Lower lobe of right lung (tissue), 2 donors: ENCODE measurements at regions not wholly inside any gene's neighbourhood (a gene's known extent, or its start where the extent isn't known, plus 50 kb on each side); places are given as distances from the start of the nearest gene placed in this dataset.

Source experiments
- ATAC-seq, 2 donors: fragments of 200-7000 bp; cut with Tn5 transposase; one replicate each; pipeline ENCODE4 v1.9.1; 2020 to 2022; ENCODE audit warnings: mild to moderate bottlenecking in 2 of 2, moderate library complexity in 2 of 2
- DNase-seq: peaks from one replicate; pipeline ENCODE4 v3.0.0-alpha.2; 2020
- H3K27ac ChIP-seq: fragments of 200-600 bp; one replicate; pipeline ENCODE4 v1.8.0; 2022
- H3K27me3 ChIP-seq: fragments of 200-600 bp; one replicate; pipeline ENCODE4 v1.8.0; 2022; ENCODE audit warnings: low read depth
- H3K36me3 ChIP-seq: fragments of 200-600 bp; one replicate; pipeline ENCODE4 v1.8.0; 2022; ENCODE audit warnings: mild to moderate bottlenecking
- H3K4me1 ChIP-seq: fragments of 200-600 bp; one replicate; pipeline ENCODE4 v1.8.0; 2022
- H3K4me3 ChIP-seq: fragments of 200-600 bp; one replicate; pipeline ENCODE4 v1.8.0; 2022; ENCODE audit warnings: mild to moderate bottlenecking
- H3K9me3 ChIP-seq: fragments of 200-600 bp; one replicate; pipeline ENCODE4 v1.8.0; 2022
- CTCF ChIP-seq: fragments of 200-600 bp; IDR thresholded peaks from one replicate; pipeline ENCODE4 v1.8.0; 2022; ENCODE audit warnings: antibody characterized with exemption, mild to moderate bottlenecking
- intact Hi-C: fragments of 100-400 bp; cut with DNase I; formaldehyde crosslinking; loops from one replicate; pipeline ENCODE4 v1.11.0; 2022
- donor health status: DM: no; HTN: yes; CAD: no; lungs with severe emphysema.

- peaks cover 5% of the 10 kb centered on the region for H3K27me3 ChIP-seq
- H3K27ac ChIP-seq: no peak overlapping the region
- intact Hi-C loops: no loop called here
- no peak for TF ChIP-seq CTCF
- DNase-seq: no peak
- no peaks in the 10 kb centered on the region for H3K36me3 ChIP-seq
- ATAC-seq: no peak
- H3K4me1 ChIP-seq: no peaks in the 10 kb centered on the region
- H3K4me3 ChIP-seq: no peak overlapping the region
- H3K9me3 ChIP-seq: no peaks in the 10 kb centered on the region
These were observed 275.4 kb upstream of the SIX2 start for GRCh38 chr2:45284621-45284995.

- Histone ChIP-seq H3K9me3 (no peaks in the 10 kb centered on the region), H3K27me3 (peaks cover 5% of the 10 kb centered on the region), H3K36me3 (no peaks in the 10 kb centered on the region), H3K4me1 (no peaks in the 10 kb centered on the region), H3K4me3 (no peak overlapping the region), H3K27ac (no peak overlapping the region)
- no peak for DNase-seq
- no peak for ATAC-seq
- no peak for TF ChIP-seq CTCF
- intact Hi-C loops: no loop called here
These were observed 274.7 kb upstream of the SIX2 start for GRCh38 chr2:45283764-45284620.

- Histone ChIP-seq H3K4me3 (no peak overlapping the region), H3K4me1 (no peaks in the 10 kb centered on the region), H3K36me3 (no peaks in the 10 kb centered on the region), H3K27ac (no peak overlapping the region), H3K9me3 (no peaks in the 10 kb centered on the region), H3K27me3 (peaks cover 5% of the 10 kb centered on the region)
- no peak for DNase-seq
- no peak for TF ChIP-seq CTCF
- intact Hi-C loops: no loop called here
- no peak for ATAC-seq
These were observed 273.4 kb upstream of the SIX2 start for GRCh38 chr2:45282646-45283045.

- intact Hi-C loops: no loop called here
These were observed 272.1 kb upstream of the SIX2 start for GRCh38 chr2:45281311-45281710.

GRCh38 chr2:45280794-45281193 is 271.5 kb upstream of the SIX2 start:
- Histone ChIP-seq H3K4me3 (no peak overlapping the region), H3K27me3 (peaks cover 5% of the 10 kb centered on the region), H3K4me1 (no peaks in the 10 kb centered on the region), H3K27ac (no peak overlapping the region), H3K36me3 (no peaks in the 10 kb centered on the region), H3K9me3 (no peaks in the 10 kb centered on the region)
- intact Hi-C loops: no loop called here
- no peak for ATAC-seq
- no peak for DNase-seq
- TF ChIP-seq CTCF: no peak

More at GRCh38 chr2:45281311-45281710, 272.1 kb upstream of the SIX2 start:
- Histone ChIP-seq H3K4me1 (no peaks in the 10 kb centered on the region), H3K27ac (no peak overlapping the region), H3K9me3 (no peaks in the 10 kb centered on the region), H3K4me3 (no peak overlapping the region), H3K27me3 (peaks cover 5% of the 10 kb centered on the region), H3K36me3 (no peaks in the 10 kb centered on the region)
- no peak for TF ChIP-seq CTCF
- DNase-seq (no peak), ATAC-seq (no peak)
